Endothelial cell of umbilical vein (primary cell): ENCODE measurements at regions not wholly inside any gene's neighbourhood (a gene's known extent, or its start where the extent isn't known, plus 50 kb on each side); places are given as distances from the start of the nearest gene placed in this dataset.

Experiments
- BruUV-seq: library from RNA; stranded (reverse); fragments of 400-500 nt; replicated peaks from 2 replicates; lab custom pipeline; 2021; lab: Mats Ljungman, UMichigan
- CTCF ChIA-PET: fragments of 300-600, 350-600 bp; sonication (Branson Sonifier 250); formaldehyde crosslinking; loops from one replicate; lab custom pipeline; 2021; ENCODE audit warnings: antibody characterized with exemption, inconsistent platforms; lab: Charles Lee
- POLR2A ChIA-PET: fragments of 300-600, 350-600 bp; sonication (Branson Sonifier 250); formaldehyde crosslinking; loops from one replicate; lab custom pipeline; 2021; ENCODE audit warnings: antibody characterized with exemption, inconsistent platforms; lab: Charles Lee
- DNase-seq: peaks from one replicate; pipeline ENCODE4 v3.0.0-alpha.2; 2011; ENCODE audit warnings: low read depth, low spot score
- FAIRE-seq: peaks from 2 replicates; lab custom pipeline; 2011; peaks lifted over from hg19 to GRCh38; lab: Jason Lieb, UNC
- H2AFZ ChIP-seq: 2 replicates; pipeline ENCODE4 v1.6.0; 2012; ENCODE audit warnings: low read depth, low read length, control low read depth, inconsistent platforms
- H3K27ac ChIP-seq: 2 replicates; pipeline ENCODE4 v1.5.1; 2011; ENCODE audit warnings: low read depth, mild to moderate bottlenecking, control low read depth, low read length, moderate library complexity; ENCODE audit not compliant: insufficient read depth
- H3K27me3 ChIP-seq, 2 experiments: 2 replicates each; pipeline versions ENCODE4 v1.6.0 to v1.6.1; 2011; ENCODE audit warnings: low read length in 2 of 2, mixed read lengths in 1 of 2; ENCODE audit not compliant: control insufficient read depth in 2 of 2, insufficient read depth in 2 of 2
- H3K36me3 ChIP-seq, 2 experiments: 2 replicates in 1 of 2; 3 replicates in 1 of 2; pipeline ENCODE4 v1.5.1; 2011; ENCODE audit warnings: low read length in 2 of 2, mild to moderate bottlenecking in 1 of 2, moderate library complexity in 1 of 2; ENCODE audit not compliant: control insufficient read depth in 2 of 2, insufficient read depth in 2 of 2; ENCODE audit errors: extremely low read depth in 1 of 2
- H3K4me1 ChIP-seq: 3 replicates; pipeline ENCODE4 v1.5.1; 2011; ENCODE audit warnings: mild to moderate bottlenecking, low read length; ENCODE audit not compliant: control insufficient read depth, insufficient read depth; ENCODE audit errors: extremely low read depth
- H3K4me2 ChIP-seq: 2 replicates; pipeline ENCODE4 v1.6.1; 2011; ENCODE audit warnings: low read length, control low read depth, mixed read lengths; ENCODE audit not compliant: insufficient read depth
- H3K4me3 ChIP-seq, 3 experiments: fragments of 200-600 bp in 1 of 3; sonication (generic), shearing (Covaris generic) in 1 of 3; replicated peaks in 1 of 3; 2 replicates each; pipeline ENCODE4 v1.5.1; 2011 to 2016; ENCODE audit warnings: control low read depth in 3 of 3, low read length in 3 of 3, mild to moderate bottlenecking in 2 of 3, inconsistent platforms in 1 of 3, low read depth in 1 of 3, moderate library complexity in 1 of 3; ENCODE audit not compliant: insufficient read depth in 1 of 3
- H3K79me2 ChIP-seq: 2 replicates; pipeline ENCODE4 v1.6.0; 2012; ENCODE audit warnings: low read length, inconsistent platforms; ENCODE audit not compliant: control insufficient read depth, insufficient read depth
- H3K9ac ChIP-seq: replicated peaks from 2 replicates; pipeline ENCODE3; 2011; ENCODE audit warnings: low read length, control low read depth; ENCODE audit not compliant: insufficient read depth; ENCODE audit errors: extremely low read depth
- H3K9me1 ChIP-seq: replicated peaks from 3 replicates; pipeline ENCODE4 v1.6.0; 2011; ENCODE audit warnings: mild to moderate bottlenecking, low read length; ENCODE audit not compliant: control insufficient read depth, insufficient read depth; ENCODE audit errors: extremely low read depth
- H3K9me3 ChIP-seq: replicated peaks from 2 replicates; pipeline ENCODE4 v1.5.1; 2012; ENCODE audit warnings: low read length, inconsistent platforms; ENCODE audit not compliant: control insufficient read depth, insufficient read depth
- H4K20me1 ChIP-seq: replicated peaks from 2 replicates; pipeline ENCODE3; 2011; ENCODE audit warnings: mild to moderate bottlenecking, low read length; ENCODE audit not compliant: control insufficient read depth, insufficient read depth; ENCODE audit errors: extremely low read depth
- CTCF ChIP-seq, 2 donors: IDR thresholded peaks; 1 replicate in 1 of 2; 2 replicates in 1 of 2; pipeline ENCODE4 v1.5.1; 2011; ENCODE audit warnings: low read length in 2 of 2, mild to moderate bottlenecking in 2 of 2, moderate library complexity in 2 of 2, control low read depth in 1 of 2, inconsistent platforms in 1 of 2, low read depth in 1 of 2; ENCODE audit not compliant: insufficient read depth in 1 of 2; ENCODE audit errors: extremely low read depth in 1 of 2
- EZH2 ChIP-seq: IDR thresholded peaks from 2 replicates; pipeline ENCODE4 v1.6.1; 2012; ENCODE audit warnings: borderline replicate concordance, low read depth, mild to moderate bottlenecking, moderate library complexity, low read length, inconsistent platforms; ENCODE audit not compliant: severe bottlenecking
- FOS ChIP-seq: IDR thresholded peaks from 2 replicates; pipeline ENCODE4 v1.6.1; 2011; ENCODE audit warnings: mild to moderate bottlenecking, low read length, moderate library complexity, borderline replicate concordance; ENCODE audit not compliant: insufficient read depth
- GATA2 ChIP-seq: IDR thresholded peaks from 2 replicates; pipeline ENCODE4 v1.7.0; 2011; ENCODE audit warnings: low read depth, mild to moderate bottlenecking, moderate library complexity, mixed read lengths, low read length; ENCODE audit not compliant: insufficient read length, insufficient read depth
- JUN ChIP-seq: IDR thresholded peaks from 2 replicates; pipeline ENCODE4 v1.6.1; 2011; ENCODE audit warnings: borderline replicate concordance, low read depth; ENCODE audit not compliant: insufficient read length, insufficient read depth
- MAX ChIP-seq: IDR thresholded peaks from 2 replicates; pipeline ENCODE4 v1.6.1; 2011; ENCODE audit not compliant: insufficient read depth, insufficient read length
- MYC ChIP-seq: IDR thresholded peaks from one replicate; pipeline ENCODE4 v1.6.1; 2011; ENCODE audit warnings: mild to moderate bottlenecking, low read depth, low read length
- POLR2A ChIP-seq: IDR thresholded peaks from 2 replicates; pipeline ENCODE4 v1.6.1; 2012; ENCODE audit warnings: low read depth, mild to moderate bottlenecking, control low read depth, low read length
- dilution Hi-C: fragments of 300-500 bp; cut with MboI; formaldehyde crosslinking; loops from one replicate; pipeline ENCODE4 v1.15.0; 2019; ENCODE audit warnings: low sequenced_read_pairs; ENCODE audit not compliant: extremely low pct_ligation_motif_present
- intact Hi-C: fragments of 100-400 bp; cut with micrococcal nuclease; formaldehyde crosslinking; loops from one replicate; pipeline ENCODE4 v1.10.0; 2022

GRCh38 chr7:84916161-84916560, 270.7 kb downstream of the SEMA3D start:
- no peak overlapping the region for H3K4me3 ChIP-seq
- no peaks in the 10 kb centered on the region for H3K9me1 ChIP-seq
- BruUV-seq: no TSS peak
- H4K20me1 ChIP-seq: no peaks in the 10 kb centered on the region
- H3K27ac ChIP-seq: no peak overlapping the region
- no peaks in the 10 kb centered on the region for H3K36me3 ChIP-seq
- ChIA-PET POLR2A (no interaction called here), CTCF (interaction anchor here (1.0 kb wide), 1 partner anchor 9 kb away, joined by 3 read pairs; no protein-coding TSS in a partner anchor)
- H2AFZ ChIP-seq: no peak overlapping the region
- no peak overlapping the region for H3K4me2 ChIP-seq
- TF ChIP-seq GATA2: no peak
- no peak for TF ChIP-seq FOS
- no peak for TF ChIP-seq MYC
- no peak for TF ChIP-seq JUN
- no peak for TF ChIP-seq CTCF (IDR thresholded peaks at IDR 0.05; ENCODE audit: extremely low read depth in 1 of 2, insufficient read depth in 1 of 2, low read depth in 1 of 2, low read length in 2 of 2)
- no peak for TF ChIP-seq MAX
- no peak for TF ChIP-seq POLR2A
- TF ChIP-seq EZH2: no peak
- dilution Hi-C loops: no loop called here
- FAIRE-seq: no peak
- H3K9me3 ChIP-seq: no peaks in the 10 kb centered on the region
- H3K79me2 ChIP-seq: no peaks in the 10 kb centered on the region
- intact Hi-C loops: no loop called here
- no peaks in the 10 kb centered on the region for H3K27me3 ChIP-seq
- no peak overlapping the region for H3K9ac ChIP-seq
- DNase-seq: no peak
- H3K4me1 ChIP-seq: no peaks in the 10 kb centered on the region
